ENCODE measurements at regions not wholly inside any gene's neighbourhood (a gene's known extent, or its start where the extent isn't known, plus 50 kb on each side); places are given as distances from the start of the nearest gene placed in this dataset.

- no peak for TF ChIP-seq CTCF (IDR thresholded peaks at IDR 0.05; ENCODE audit: control extremely low read depth, extremely low read depth)
- DNase-seq = no peak
- H3K4me3 ChIP-seq = no peak overlapping the region
- H3K9ac ChIP-seq (ENCODE audit: insufficient read depth in 1 of 2, low read length in 2 of 2) = no peak overlapping the region
- H3K9me3 ChIP-seq (ENCODE audit: control insufficient read depth in 4 of 4, insufficient read depth in 3 of 4, low read length in 3 of 4) = no peaks in the 10 kb centered on the region
- ATAC-seq (ENCODE audit: insufficient read depth, low FRiP score) = no peak
- H3K36me3 ChIP-seq (ENCODE audit: control insufficient read depth in 4 of 4, insufficient read depth in 4 of 4, low read length in 4 of 4) = no peaks in the 10 kb centered on the region
- no peaks in the 10 kb centered on the region for H3K4me1 ChIP-seq (ENCODE audit: control insufficient read depth in 5 of 5, insufficient read depth in 5 of 5, low read length in 5 of 5)
- whole genome bisulfite sequencing, 2 donors = 73 to 77% methylated on average over 4 of the region's 4 CpGs
- H3K27me3 ChIP-seq (ENCODE audit: control insufficient read depth in 3 of 3, insufficient read depth in 3 of 3, low read length in 2 of 3) = no peaks in the 10 kb centered on the region
- H3K27ac ChIP-seq (ENCODE audit: low read depth in 1 of 2, low read length in 1 of 2) = no peak overlapping the region
These were observed 461.5 kb downstream of the RMST start for GRCh38 chr12:97924122-97924521.

- Histone ChIP-seq H3K36me3 (ENCODE audit: control insufficient read depth in 4 of 4, insufficient read depth in 4 of 4, low read length in 4 of 4) (no peaks in the 10 kb centered on the region), H3K4me1 (ENCODE audit: control insufficient read depth in 5 of 5, insufficient read depth in 5 of 5, low read length in 5 of 5) (no peaks in the 10 kb centered on the region), H3K9ac (ENCODE audit: insufficient read depth in 1 of 2, low read length in 2 of 2) (no peak overlapping the region), H3K4me3 (no peak overlapping the region), H3K27me3 (ENCODE audit: control insufficient read depth in 3 of 3, insufficient read depth in 3 of 3, low read length in 2 of 3) (no peaks in the 10 kb centered on the region), H3K27ac (ENCODE audit: low read depth in 1 of 2, low read length in 1 of 2) (no peak overlapping the region), H3K9me3 (ENCODE audit: control insufficient read depth in 4 of 4, insufficient read depth in 3 of 4, low read length in 3 of 4) (no peaks in the 10 kb centered on the region)
- TF ChIP-seq CTCF (IDR thresholded peaks at IDR 0.05; ENCODE audit: control extremely low read depth, extremely low read depth) = no peak
- no peak for DNase-seq
- no peak for ATAC-seq (ENCODE audit: insufficient read depth, low FRiP score)
- WGBS, 2 donors = 85 to 86% methylated on average over 6 of the region's 6 CpGs
These were observed 465.4 kb downstream of the RMST start for GRCh38 chr12:97927977-97928376.

GRCh38 chr12:97936165-97936564, 473.6 kb downstream of the RMST start:
- 72 to 75% methylated on average over 5 of the region's 5 CpGs for WGBS, 2 donors

More at GRCh38 chr12:97936165-97936564, 473.6 kb downstream of the RMST start:
- ATAC-seq (ENCODE audit: insufficient read depth, low FRiP score) (no peak), DNase-seq (no peak)
- peaks cover 0 to 6% (median 0%) of the 10 kb centered on the region in 5 donors for H3K4me1 ChIP-seq (ENCODE audit: control insufficient read depth in 5 of 5, insufficient read depth in 5 of 5, low read length in 5 of 5)
- no peak for TF ChIP-seq CTCF (IDR thresholded peaks at IDR 0.05; ENCODE audit: control extremely low read depth, extremely low read depth)
- no peaks in the 10 kb centered on the region for H3K9me3 ChIP-seq (ENCODE audit: control insufficient read depth in 4 of 4, insufficient read depth in 3 of 4, low read length in 3 of 4)
- H3K9ac ChIP-seq (ENCODE audit: insufficient read depth in 1 of 2, low read length in 2 of 2) = no peak overlapping the region
- H3K36me3 ChIP-seq (ENCODE audit: control insufficient read depth in 4 of 4, insufficient read depth in 4 of 4, low read length in 4 of 4) = no peaks in the 10 kb centered on the region
- no peak overlapping the region for H3K27ac ChIP-seq (ENCODE audit: low read depth in 1 of 2, low read length in 1 of 2)
- no peaks in the 10 kb centered on the region for H3K27me3 ChIP-seq (ENCODE audit: control insufficient read depth in 3 of 3, insufficient read depth in 3 of 3, low read length in 2 of 3)
- H3K4me3 ChIP-seq = no peak overlapping the region
